K562 (cell line): ENCODE measurements at regions not wholly inside any gene's neighbourhood (a gene's known extent, or its start where the extent isn't known, plus 50 kb on each side); places are given as distances from the start of the nearest gene placed in this dataset.

Experiments
- TF ChIP-seq, protein P1 (sequence below): fragments of 450-650 bp; IDR thresholded peaks from 2 replicates; pipeline ENCODE4 v1.6.1; 2016; ENCODE audit warnings: mild to moderate bottlenecking, moderate library complexity

- TF ChIP-seq, protein P1, sequence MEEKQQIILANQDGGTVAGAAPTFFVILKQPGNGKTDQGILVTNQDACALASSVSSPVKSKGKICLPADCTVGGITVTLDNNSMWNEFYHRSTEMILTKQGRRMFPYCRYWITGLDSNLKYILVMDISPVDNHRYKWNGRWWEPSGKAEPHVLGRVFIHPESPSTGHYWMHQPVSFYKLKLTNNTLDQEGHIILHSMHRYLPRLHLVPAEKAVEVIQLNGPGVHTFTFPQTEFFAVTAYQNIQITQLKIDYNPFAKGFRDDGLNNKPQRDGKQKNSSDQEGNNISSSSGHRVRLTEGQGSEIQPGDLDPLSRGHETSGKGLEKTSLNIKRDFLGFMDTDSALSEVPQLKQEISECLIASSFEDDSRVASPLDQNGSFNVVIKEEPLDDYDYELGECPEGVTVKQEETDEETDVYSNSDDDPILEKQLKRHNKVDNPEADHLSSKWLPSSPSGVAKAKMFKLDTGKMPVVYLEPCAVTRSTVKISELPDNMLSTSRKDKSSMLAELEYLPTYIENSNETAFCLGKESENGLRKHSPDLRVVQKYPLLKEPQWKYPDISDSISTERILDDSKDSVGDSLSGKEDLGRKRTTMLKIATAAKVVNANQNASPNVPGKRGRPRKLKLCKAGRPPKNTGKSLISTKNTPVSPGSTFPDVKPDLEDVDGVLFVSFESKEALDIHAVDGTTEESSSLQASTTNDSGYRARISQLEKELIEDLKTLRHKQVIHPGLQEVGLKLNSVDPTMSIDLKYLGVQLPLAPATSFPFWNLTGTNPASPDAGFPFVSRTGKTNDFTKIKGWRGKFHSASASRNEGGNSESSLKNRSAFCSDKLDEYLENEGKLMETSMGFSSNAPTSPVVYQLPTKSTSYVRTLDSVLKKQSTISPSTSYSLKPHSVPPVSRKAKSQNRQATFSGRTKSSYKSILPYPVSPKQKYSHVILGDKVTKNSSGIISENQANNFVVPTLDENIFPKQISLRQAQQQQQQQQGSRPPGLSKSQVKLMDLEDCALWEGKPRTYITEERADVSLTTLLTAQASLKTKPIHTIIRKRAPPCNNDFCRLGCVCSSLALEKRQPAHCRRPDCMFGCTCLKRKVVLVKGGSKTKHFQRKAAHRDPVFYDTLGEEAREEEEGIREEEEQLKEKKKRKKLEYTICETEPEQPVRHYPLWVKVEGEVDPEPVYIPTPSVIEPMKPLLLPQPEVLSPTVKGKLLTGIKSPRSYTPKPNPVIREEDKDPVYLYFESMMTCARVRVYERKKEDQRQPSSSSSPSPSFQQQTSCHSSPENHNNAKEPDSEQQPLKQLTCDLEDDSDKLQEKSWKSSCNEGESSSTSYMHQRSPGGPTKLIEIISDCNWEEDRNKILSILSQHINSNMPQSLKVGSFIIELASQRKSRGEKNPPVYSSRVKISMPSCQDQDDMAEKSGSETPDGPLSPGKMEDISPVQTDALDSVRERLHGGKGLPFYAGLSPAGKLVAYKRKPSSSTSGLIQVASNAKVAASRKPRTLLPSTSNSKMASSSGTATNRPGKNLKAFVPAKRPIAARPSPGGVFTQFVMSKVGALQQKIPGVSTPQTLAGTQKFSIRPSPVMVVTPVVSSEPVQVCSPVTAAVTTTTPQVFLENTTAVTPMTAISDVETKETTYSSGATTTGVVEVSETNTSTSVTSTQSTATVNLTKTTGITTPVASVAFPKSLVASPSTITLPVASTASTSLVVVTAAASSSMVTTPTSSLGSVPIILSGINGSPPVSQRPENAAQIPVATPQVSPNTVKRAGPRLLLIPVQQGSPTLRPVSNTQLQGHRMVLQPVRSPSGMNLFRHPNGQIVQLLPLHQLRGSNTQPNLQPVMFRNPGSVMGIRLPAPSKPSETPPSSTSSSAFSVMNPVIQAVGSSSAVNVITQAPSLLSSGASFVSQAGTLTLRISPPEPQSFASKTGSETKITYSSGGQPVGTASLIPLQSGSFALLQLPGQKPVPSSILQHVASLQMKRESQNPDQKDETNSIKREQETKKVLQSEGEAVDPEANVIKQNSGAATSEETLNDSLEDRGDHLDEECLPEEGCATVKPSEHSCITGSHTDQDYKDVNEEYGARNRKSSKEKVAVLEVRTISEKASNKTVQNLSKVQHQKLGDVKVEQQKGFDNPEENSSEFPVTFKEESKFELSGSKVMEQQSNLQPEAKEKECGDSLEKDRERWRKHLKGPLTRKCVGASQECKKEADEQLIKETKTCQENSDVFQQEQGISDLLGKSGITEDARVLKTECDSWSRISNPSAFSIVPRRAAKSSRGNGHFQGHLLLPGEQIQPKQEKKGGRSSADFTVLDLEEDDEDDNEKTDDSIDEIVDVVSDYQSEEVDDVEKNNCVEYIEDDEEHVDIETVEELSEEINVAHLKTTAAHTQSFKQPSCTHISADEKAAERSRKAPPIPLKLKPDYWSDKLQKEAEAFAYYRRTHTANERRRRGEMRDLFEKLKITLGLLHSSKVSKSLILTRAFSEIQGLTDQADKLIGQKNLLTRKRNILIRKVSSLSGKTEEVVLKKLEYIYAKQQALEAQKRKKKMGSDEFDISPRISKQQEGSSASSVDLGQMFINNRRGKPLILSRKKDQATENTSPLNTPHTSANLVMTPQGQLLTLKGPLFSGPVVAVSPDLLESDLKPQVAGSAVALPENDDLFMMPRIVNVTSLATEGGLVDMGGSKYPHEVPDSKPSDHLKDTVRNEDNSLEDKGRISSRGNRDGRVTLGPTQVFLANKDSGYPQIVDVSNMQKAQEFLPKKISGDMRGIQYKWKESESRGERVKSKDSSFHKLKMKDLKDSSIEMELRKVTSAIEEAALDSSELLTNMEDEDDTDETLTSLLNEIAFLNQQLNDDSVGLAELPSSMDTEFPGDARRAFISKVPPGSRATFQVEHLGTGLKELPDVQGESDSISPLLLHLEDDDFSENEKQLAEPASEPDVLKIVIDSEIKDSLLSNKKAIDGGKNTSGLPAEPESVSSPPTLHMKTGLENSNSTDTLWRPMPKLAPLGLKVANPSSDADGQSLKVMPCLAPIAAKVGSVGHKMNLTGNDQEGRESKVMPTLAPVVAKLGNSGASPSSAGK = no peak
Measured at GRCh38 chrX:94814216-94814615, 1140.2 kb downstream of the FAM133A start (continued).
